HepG2 (cell line): ENCODE measurements at regions not wholly inside any gene's neighbourhood (a gene's known extent, or its start where the extent isn't known, plus 50 kb on each side); places are given as distances from the start of the nearest gene placed in this dataset.

ENCODE experiments used
- ATAC-seq: fragments of 200-7000 bp; cut with Tn5 transposase; 3 replicates; pipeline ENCODE4 v1.9.1; 2020; ENCODE audit warnings: mild to moderate bottlenecking, moderate library complexity
- BruUV-seq: library from RNA; stranded (reverse); fragments of 400-500 nt; replicated peaks from 2 replicates; lab custom pipeline; 2021; lab: Mats Ljungman, UMichigan
- CTCF ChIA-PET: fragments of 300-600 bp; formaldehyde crosslinking; extraction: SDS; loops from one replicate; lab custom pipeline; 2021; ENCODE audit warnings: low total read pairs, inconsistent platforms, low intra/inter-chr PET ratio; lab: Yijun Ruan, JAX
- POLR2A ChIA-PET: fragments of 350-600 bp; sonication (Branson Sonifier 250); formaldehyde crosslinking; loops from one replicate; lab custom pipeline; 2020; ENCODE audit warnings: antibody characterized with exemption, inconsistent platforms; lab: Yijun Ruan, JAX
- DNase-seq: peaks from one replicate; pipeline ENCODE4 v3.0.0-alpha.2; 2015; ENCODE audit warnings: low spot score
- FAIRE-seq: peaks from 3 replicates; lab custom pipeline; 2011; peaks lifted over from hg19 to GRCh38; lab: Jason Lieb, UNC
- H2AFZ ChIP-seq: one replicate; pipeline ENCODE4 v1.6.1; 2011; ENCODE audit warnings: low read length, inconsistent platforms
- H3K27ac ChIP-seq: fragments of 300-600 bp; 3 replicates; pipeline ENCODE4 v1.8.0; 2011; ENCODE audit warnings: mixed run types, mild to moderate bottlenecking, mixed read lengths, low read length, inconsistent platforms; ENCODE audit not compliant: insufficient read depth; ENCODE audit errors: extremely low read length
- H3K27me3 ChIP-seq, 2 experiments: fragments of 200-600 bp in 1 of 2; 2 replicates in 1 of 2; 3 replicates in 1 of 2; pipeline versions ENCODE4 v1.6.0 to v1.8.0; 2011; ENCODE audit warnings: low read length in 2 of 2, mild to moderate bottlenecking in 2 of 2, moderate library complexity in 2 of 2, inconsistent platforms in 1 of 2; ENCODE audit not compliant: insufficient read depth in 2 of 2, control insufficient read depth in 1 of 2
- H3K36me3 ChIP-seq, 2 experiments: fragments of 200-600 bp in 1 of 2; replicated peaks in 1 of 2; 2 replicates in 1 of 2; 3 replicates in 1 of 2; pipeline versions ENCODE4 v1.5.1 to v1.8.0; 2011; ENCODE audit warnings: low read length in 2 of 2, inconsistent platforms in 1 of 2; ENCODE audit not compliant: insufficient read depth in 2 of 2, control insufficient read depth in 1 of 2
- H3K4me1 ChIP-seq: 2 replicates; pipeline ENCODE4 v1.5.1; 2012; ENCODE audit warnings: low read length, inconsistent platforms; ENCODE audit not compliant: insufficient read depth
- H3K4me2 ChIP-seq: 2 replicates; pipeline ENCODE4 v1.6.0; 2011; ENCODE audit warnings: low read depth, low read length, inconsistent platforms
- H3K4me3 ChIP-seq, 3 experiments: fragments of 200-600 bp in 1 of 3; sonication (generic), shearing (Covaris generic) in 1 of 3; replicated peaks in 1 of 3; 2 replicates each; pipeline ENCODE4 v1.5.1; 2011 to 2016; ENCODE audit warnings: low read length in 3 of 3, inconsistent platforms in 2 of 3, low read depth in 2 of 3, mild to moderate bottlenecking in 2 of 3, control low read depth in 1 of 3, mixed read lengths in 1 of 3; ENCODE audit not compliant: insufficient read depth in 1 of 3
- H3K79me2 ChIP-seq: one replicate; pipeline ENCODE4 v1.6.1; 2011; ENCODE audit warnings: low read length, inconsistent platforms; ENCODE audit not compliant: insufficient read depth
- H3K9ac ChIP-seq: 2 replicates; pipeline ENCODE4 v1.6.0; 2011; ENCODE audit warnings: mild to moderate bottlenecking, low read depth, low read length, inconsistent platforms; ENCODE audit not compliant: insufficient read depth
- H3K9me3 ChIP-seq: 2 replicates; pipeline ENCODE4 v1.5.1; 2012; ENCODE audit warnings: mild to moderate bottlenecking, low read length
- H4K20me1 ChIP-seq: 2 replicates; pipeline ENCODE4 v1.6.0; 2011; ENCODE audit warnings: inconsistent platforms, mild to moderate bottlenecking, low read length, moderate library complexity; ENCODE audit not compliant: insufficient read depth
- JUNB ChIP-seq: sonication (generic); formaldehyde crosslinking; IDR thresholded peaks from 2 replicates; pipeline ENCODE4 v1.8.0; 2022; ENCODE audit warnings: missing genetic modification reagents, mild to moderate bottlenecking, borderline replicate concordance
- KLF9 ChIP-seq: IDR thresholded peaks from 2 replicates; pipeline ENCODE4 v1.6.1; 2016; ENCODE audit warnings: low read depth
- NPAS2 ChIP-seq: sonication (generic); formaldehyde crosslinking; IDR thresholded peaks from 2 replicates; pipeline ENCODE4 v1.8.0; 2022; ENCODE audit warnings: mild to moderate bottlenecking, missing genetic modification reagents, borderline replicate concordance
- SMC3 ChIP-seq: IDR thresholded peaks from 2 replicates; pipeline ENCODE4 v1.6.1; 2011; ENCODE audit warnings: low read length, improper control_type of control experiment
- ZNF652 ChIP-seq: IDR thresholded peaks from 2 replicates; pipeline ENCODE4 v1.6.1; 2016; ENCODE audit warnings: low read depth, borderline replicate concordance
- ZNF672 ChIP-seq: sonication (generic); formaldehyde crosslinking; IDR thresholded peaks from 2 replicates; pipeline ENCODE4 v1.8.1; 2022; ENCODE audit warnings: missing genetic modification reagents
- WGBS: methylation state at CpG from one replicate; pipeline ENCODE4 v1.1.6; 2017; ENCODE audit warnings: low lambda C conversion rate; 5-methylcytosine and 5-hydroxymethylcytosine counted together
- in situ Hi-C: cut with HindIII; loops from 2 replicates; pipeline ENCODE4 v1.10.0; 2017; ENCODE audit warnings: low pct_unique_long_range_greater_than_20kb; ENCODE audit not compliant: extremely low pct_ligation_motif_present
- intact Hi-C: fragments of 100-400 bp; cut with micrococcal nuclease; formaldehyde crosslinking; loops from one replicate; pipeline ENCODE4 v1.10.0; 2022; ENCODE audit not compliant: unreplicated experiment
- TF ChIP-seq, protein P1 (sequence below): IDR thresholded peaks from 2 replicates; pipeline ENCODE4 v1.6.1; 2016
- TF ChIP-seq, protein P2 (sequence below), 2 experiments: sonication (generic) in 1 of 2; formaldehyde crosslinking in 1 of 2; IDR thresholded peaks; 2 replicates each; pipeline versions ENCODE4 v1.5.1 to v1.6.1; 2011 to 2020; ENCODE audit warnings: borderline replicate concordance in 1 of 2, low read depth in 1 of 2, low read length in 1 of 2, mild to moderate bottlenecking in 1 of 2, missing genetic modification reagents in 1 of 2, moderate library complexity in 1 of 2
- TF ChIP-seq, protein P3 (sequence below): sonication (generic); formaldehyde crosslinking; IDR thresholded peaks from 2 replicates; pipeline ENCODE4 v1.4.0; 2020; ENCODE audit warnings: mild to moderate bottlenecking, missing genetic modification reagents
- TF ChIP-seq, protein P4 (sequence below): conservative IDR thresholded peaks from 2 replicates; pipeline ENCODE4 v1.6.1; 2018; ENCODE audit warnings: missing genetic modification reagents
- TF ChIP-seq, protein P5 (sequence below): sonication (generic); formaldehyde crosslinking; IDR thresholded peaks from 2 replicates; pipeline ENCODE4 v1.5.1; 2020; ENCODE audit warnings: mild to moderate bottlenecking, missing genetic modification reagents, borderline replicate concordance
- TF ChIP-seq, protein P6 (sequence below): sonication (generic); formaldehyde crosslinking; IDR thresholded peaks from 2 replicates; pipeline ENCODE4 v1.5.0; 2020; ENCODE audit warnings: missing genetic modification reagents

DNA sequence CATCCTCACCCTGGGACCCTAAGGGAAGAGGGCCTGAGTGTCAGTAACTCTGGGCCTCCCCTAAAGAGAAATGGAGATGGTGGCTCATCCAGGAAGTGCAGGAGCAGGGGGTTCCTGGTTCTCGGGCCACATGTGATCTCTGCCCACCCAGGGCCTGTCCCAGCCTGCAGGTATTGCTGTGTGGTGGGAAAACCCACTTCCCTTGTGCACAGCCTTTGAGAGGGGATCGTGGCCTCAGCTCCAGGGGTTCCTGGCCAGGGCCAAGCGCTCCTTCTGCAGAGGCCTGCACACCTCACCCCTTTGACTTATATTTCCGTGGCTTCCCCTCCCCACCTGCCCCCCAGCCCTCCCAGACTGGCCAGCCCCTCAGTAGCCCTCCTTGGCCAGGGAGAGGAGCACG is 213.5 kb downstream of the OR4C45 start:
- H3K36me3 ChIP-seq, result no peaks in the 10 kb centered on the region
- H2AFZ ChIP-seq, result no peak overlapping the region
- no peaks in the 10 kb centered on the region for H3K4me1 ChIP-seq
- BruUV-seq, result no TSS peak
- ATAC-seq (no peak), FAIRE-seq (no peak), DNase-seq (no peak)
- CTCF ChIA-PET, result no interaction called here
- WGBS, result 0% methylated on average over 2 of the region's 5 CpGs
- no peaks in the 10 kb centered on the region for H4K20me1 ChIP-seq
- POLR2A ChIA-PET, result no interaction called here
- no peak overlapping the region for H3K9ac ChIP-seq
- TF ChIP-seq ZNF652 (no peak), NPAS2 (CRISPR knock-in tag) (no peak), JUNB (CRISPR knock-in tag) (no peak), KLF9 (CRISPR knock-in tag) (no peak), ZNF672 (no peak), SMC3 (no peak)
- TF ChIP-seq, protein P1, sequence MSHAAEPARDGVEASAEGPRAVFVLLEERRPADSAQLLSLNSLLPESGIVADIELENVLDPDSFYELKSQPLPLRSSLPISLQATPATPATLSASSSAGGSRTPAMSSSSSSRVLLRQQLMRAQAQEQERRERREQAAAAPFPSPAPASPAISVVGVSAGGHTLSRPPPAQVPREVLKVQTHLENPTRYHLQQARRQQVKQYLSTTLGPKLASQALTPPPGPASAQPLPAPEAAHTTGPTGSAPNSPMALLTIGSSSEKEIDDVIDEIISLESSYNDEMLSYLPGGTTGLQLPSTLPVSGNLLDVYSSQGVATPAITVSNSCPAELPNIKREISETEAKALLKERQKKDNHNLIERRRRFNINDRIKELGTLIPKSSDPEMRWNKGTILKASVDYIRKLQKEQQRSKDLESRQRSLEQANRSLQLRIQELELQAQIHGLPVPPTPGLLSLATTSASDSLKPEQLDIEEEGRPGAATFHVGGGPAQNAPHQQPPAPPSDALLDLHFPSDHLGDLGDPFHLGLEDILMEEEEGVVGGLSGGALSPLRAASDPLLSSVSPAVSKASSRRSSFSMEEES (CRISPR knock-in tag), result no peak
- TF ChIP-seq, protein P2, sequence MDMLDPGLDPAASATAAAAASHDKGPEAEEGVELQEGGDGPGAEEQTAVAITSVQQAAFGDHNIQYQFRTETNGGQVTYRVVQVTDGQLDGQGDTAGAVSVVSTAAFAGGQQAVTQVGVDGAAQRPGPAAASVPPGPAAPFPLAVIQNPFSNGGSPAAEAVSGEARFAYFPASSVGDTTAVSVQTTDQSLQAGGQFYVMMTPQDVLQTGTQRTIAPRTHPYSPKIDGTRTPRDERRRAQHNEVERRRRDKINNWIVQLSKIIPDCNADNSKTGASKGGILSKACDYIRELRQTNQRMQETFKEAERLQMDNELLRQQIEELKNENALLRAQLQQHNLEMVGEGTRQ (IDR thresholded peaks at IDR 0.05; ENCODE audit: low read depth, low read length), result no peak
- TF ChIP-seq, protein P2 (CRISPR knock-in tag; IDR thresholded peaks at IDR 0.05; ENCODE audit: borderline replicate concordance), result no peak
- TF ChIP-seq, protein P3, sequence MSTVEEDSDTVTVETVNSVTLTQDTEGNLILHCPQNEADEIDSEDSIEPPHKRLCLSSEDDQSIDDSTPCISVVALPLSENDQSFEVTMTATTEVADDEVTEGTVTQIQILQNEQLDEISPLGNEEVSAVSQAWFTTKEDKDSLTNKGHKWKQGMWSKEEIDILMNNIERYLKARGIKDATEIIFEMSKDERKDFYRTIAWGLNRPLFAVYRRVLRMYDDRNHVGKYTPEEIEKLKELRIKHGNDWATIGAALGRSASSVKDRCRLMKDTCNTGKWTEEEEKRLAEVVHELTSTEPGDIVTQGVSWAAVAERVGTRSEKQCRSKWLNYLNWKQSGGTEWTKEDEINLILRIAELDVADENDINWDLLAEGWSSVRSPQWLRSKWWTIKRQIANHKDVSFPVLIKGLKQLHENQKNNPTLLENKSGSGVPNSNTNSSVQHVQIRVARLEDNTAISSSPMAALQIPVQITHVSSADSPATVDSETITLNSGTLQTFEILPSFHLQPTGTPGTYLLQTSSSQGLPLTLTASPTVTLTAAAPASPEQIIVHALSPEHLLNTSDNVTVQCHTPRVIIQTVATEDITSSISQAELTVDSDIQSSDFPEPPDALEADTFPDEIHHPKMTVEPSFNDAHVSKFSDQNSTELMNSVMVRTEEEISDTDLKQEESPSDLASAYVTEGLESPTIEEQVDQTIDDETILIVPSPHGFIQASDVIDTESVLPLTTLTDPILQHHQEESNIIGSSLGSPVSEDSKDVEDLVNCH (CRISPR knock-in tag), result no peak
- TF ChIP-seq, protein P4, sequence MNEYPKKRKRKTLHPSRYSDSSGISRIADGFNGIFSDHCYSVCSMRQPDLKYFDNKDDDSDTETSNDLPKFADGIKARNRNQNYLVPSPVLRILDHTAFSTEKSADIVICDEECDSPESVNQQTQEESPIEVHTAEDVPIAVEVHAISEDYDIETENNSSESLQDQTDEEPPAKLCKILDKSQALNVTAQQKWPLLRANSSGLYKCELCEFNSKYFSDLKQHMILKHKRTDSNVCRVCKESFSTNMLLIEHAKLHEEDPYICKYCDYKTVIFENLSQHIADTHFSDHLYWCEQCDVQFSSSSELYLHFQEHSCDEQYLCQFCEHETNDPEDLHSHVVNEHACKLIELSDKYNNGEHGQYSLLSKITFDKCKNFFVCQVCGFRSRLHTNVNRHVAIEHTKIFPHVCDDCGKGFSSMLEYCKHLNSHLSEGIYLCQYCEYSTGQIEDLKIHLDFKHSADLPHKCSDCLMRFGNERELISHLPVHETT (CRISPR knock-in tag), result no peak
- TF ChIP-seq, protein P5, sequence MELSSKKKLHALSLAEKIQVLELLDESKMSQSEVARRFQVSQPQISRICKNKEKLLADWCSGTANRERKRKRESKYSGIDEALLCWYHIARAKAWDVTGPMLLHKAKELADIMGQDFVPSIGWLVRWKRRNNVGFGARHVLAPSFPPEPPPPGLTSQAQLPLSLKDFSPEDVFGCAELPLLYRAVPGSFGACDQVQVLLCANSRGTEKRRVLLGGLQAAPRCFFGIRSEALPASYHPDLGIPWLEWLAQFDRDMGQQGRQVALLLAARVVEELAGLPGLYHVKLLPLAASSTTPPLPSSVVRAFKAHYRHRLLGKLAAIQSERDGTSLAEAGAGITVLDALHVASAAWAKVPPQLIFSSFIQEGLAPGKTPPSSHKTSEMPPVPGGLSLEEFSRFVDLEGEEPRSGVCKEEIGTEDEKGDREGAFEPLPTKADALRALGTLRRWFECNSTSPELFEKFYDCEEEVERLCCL (CRISPR knock-in tag), result no peak
- TF ChIP-seq, protein P6, sequence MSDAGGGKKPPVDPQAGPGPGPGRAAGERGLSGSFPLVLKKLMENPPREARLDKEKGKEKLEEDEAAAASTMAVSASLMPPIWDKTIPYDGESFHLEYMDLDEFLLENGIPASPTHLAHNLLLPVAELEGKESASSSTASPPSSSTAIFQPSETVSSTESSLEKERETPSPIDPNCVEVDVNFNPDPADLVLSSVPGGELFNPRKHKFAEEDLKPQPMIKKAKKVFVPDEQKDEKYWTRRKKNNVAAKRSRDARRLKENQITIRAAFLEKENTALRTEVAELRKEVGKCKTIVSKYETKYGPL (CRISPR knock-in tag), result no peak
- no peak overlapping the region for H3K4me2 ChIP-seq
- no peaks in the 10 kb centered on the region for H3K79me2 ChIP-seq
- peaks cover 40% of the 10 kb centered on the region for H3K9me3 ChIP-seq
- H3K27ac ChIP-seq, result no peak overlapping the region
- intact Hi-C loops, result no loop called here
- no peak overlapping the region for H3K4me3 ChIP-seq
- in situ Hi-C loops, result no loop called here
- H3K27me3 ChIP-seq, result no peaks in the 10 kb centered on the region
